ENCODE measurements at regions not wholly inside any gene's neighbourhood (a gene's known extent, or its start where the extent isn't known, plus 50 kb on each side); places are given as distances from the start of the nearest gene placed in this dataset.

GRCh38 chr13:58446979-58447378 lies 815.4 kb downstream of the PCDH17 start:
- no peak for TF ChIP-seq CTCF (IDR thresholded peaks at IDR 0.05)
- no peak for TF ChIP-seq USF1 (IDR thresholded peaks at IDR 0.05; ENCODE audit: borderline replicate concordance, low read depth)
- no peak for TF ChIP-seq TAF1 (IDR thresholded peaks at IDR 0.05; ENCODE audit: borderline replicate concordance, low read depth, low read length)
- no peak for TF ChIP-seq REST (IDR thresholded peaks at IDR 0.05; ENCODE audit: low read depth, low read length)
